ENCODE measurements at regions not wholly inside any gene's neighbourhood (a gene's known extent, or its start where the extent isn't known, plus 50 kb on each side); places are given as distances from the start of the nearest gene placed in this dataset.

DNA sequence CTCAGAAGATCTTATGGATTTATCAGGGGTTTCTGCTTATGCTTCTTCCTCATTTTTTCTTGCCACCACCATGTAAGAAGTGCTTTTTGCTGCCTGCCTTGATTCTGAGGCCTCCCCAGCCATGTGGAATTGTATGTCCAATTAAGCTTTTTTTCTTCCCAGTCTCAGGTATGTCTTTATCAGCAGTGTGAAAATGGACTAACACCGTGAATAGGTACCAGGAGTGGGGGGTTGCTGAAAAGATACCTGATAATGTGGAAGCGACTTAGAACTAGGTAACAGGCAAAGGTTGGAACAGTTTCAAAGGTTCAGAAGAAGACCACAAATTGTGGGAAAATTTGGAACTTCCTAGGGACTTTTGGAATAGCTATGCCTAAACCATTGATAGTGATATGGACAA lies 1222.5 kb upstream of the NUDT12 start:
- Histone ChIP-seq H3K27me3 (no peaks in the 10 kb centered on the region), H3K9me3 (no peaks in the 10 kb centered on the region), H3K27ac (no peak overlapping the region), H3K4me1 (ENCODE audit: control insufficient read depth in 1 of 2, insufficient read depth in 1 of 2, low read depth in 1 of 2, low read length in 1 of 2) (no peaks in the 10 kb centered on the region), H3K4me3 (ENCODE audit: low read depth in 1 of 2, low read length in 1 of 2) (no peak overlapping the region), H3K36me3 (no peaks in the 10 kb centered on the region)
- TF ChIP-seq, protein P1, sequence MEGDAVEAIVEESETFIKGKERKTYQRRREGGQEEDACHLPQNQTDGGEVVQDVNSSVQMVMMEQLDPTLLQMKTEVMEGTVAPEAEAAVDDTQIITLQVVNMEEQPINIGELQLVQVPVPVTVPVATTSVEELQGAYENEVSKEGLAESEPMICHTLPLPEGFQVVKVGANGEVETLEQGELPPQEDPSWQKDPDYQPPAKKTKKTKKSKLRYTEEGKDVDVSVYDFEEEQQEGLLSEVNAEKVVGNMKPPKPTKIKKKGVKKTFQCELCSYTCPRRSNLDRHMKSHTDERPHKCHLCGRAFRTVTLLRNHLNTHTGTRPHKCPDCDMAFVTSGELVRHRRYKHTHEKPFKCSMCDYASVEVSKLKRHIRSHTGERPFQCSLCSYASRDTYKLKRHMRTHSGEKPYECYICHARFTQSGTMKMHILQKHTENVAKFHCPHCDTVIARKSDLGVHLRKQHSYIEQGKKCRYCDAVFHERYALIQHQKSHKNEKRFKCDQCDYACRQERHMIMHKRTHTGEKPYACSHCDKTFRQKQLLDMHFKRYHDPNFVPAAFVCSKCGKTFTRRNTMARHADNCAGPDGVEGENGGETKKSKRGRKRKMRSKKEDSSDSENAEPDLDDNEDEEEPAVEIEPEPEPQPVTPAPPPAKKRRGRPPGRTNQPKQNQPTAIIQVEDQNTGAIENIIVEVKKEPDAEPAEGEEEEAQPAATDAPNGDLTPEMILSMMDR (IDR thresholded peaks at IDR 0.05), result no peak

DNA sequence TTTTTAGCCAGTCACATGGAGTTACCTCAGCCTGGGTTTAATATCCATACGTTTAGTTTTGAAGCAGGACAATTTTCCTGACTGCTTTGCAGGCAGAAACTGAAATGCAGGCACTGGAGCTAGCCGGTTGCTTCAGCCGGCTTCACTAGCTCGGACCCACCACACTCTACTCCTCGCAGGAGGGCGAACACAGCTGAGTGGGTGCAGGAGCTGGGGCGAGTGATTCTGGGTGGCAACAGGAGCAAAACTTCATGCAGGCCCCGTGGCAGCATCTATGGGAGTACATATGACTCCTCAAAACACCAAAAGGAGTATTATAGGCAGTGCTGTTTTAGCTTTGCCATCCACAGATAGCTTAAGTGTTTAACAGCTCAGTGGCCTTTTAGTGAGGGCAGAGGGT lies 1211.8 kb upstream of the NUDT12 start:
- TF ChIP-seq, protein P1 (IDR thresholded peaks at IDR 0.05), result no peak
- Histone ChIP-seq H3K4me3 (ENCODE audit: low read depth in 1 of 2, low read length in 1 of 2) (no peak overlapping the region), H3K9me3 (no peaks in the 10 kb centered on the region), H3K36me3 (no peaks in the 10 kb centered on the region), H3K27ac (no peak overlapping the region), H3K27me3 (no peaks in the 10 kb centered on the region), H3K4me1 (ENCODE audit: control insufficient read depth in 1 of 2, insufficient read depth in 1 of 2, low read depth in 1 of 2, low read length in 1 of 2) (no peaks in the 10 kb centered on the region)

DNA sequence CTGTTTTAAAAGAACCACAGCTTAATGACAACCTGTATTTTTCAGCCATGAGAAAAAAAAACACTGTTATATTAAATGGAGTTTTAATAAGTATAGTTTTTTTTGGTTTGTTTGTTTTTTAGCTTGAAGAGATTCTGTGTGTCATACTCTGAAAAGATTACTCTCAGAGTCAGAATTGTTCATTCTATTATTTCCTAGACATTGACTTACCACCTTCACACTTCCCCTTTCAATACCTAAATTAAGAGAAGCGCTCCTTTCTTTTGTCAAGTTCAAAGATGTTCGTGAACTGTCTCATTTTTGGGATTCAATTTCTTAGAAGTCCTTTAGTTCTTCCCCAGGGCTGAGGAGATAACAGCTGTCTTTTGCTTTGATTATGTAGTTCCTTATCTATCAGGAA lies 1201.6 kb upstream of the NUDT12 start:
- no peak overlapping the region for H3K27ac ChIP-seq
- no peaks in the 10 kb centered on the region for H3K4me1 ChIP-seq (ENCODE audit: control insufficient read depth in 1 of 2, insufficient read depth in 1 of 2, low read depth in 1 of 2, low read length in 1 of 2)
- no peaks in the 10 kb centered on the region for H3K27me3 ChIP-seq
- H3K9me3 ChIP-seq, result no peaks in the 10 kb centered on the region
- TF ChIP-seq, protein P1 (IDR thresholded peaks at IDR 0.05), result no peak
- no peak overlapping the region for H3K4me3 ChIP-seq (ENCODE audit: low read depth in 1 of 2, low read length in 1 of 2)
- H3K36me3 ChIP-seq, result no peaks in the 10 kb centered on the region

DNA sequence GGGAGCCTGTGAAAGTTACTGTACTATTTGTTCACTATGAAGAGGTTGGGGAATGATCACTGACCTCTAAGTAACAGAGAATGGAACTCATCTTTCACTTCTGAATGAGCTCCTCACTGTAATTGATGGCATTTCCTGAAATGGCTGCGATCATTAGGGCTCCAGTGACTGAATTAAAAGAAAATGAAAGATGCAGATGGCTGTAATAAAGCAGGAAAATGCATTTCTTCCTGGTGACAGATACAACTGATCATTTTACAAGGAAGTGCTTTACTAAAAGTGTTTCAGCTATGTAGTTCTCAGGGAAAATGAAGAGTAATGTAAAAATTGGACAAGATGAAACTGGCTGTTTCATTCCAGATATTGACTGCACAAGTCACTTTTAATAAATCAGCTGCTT lies 1200.6 kb upstream of the NUDT12 start:
- no peaks in the 10 kb centered on the region for H3K4me1 ChIP-seq (ENCODE audit: control insufficient read depth in 1 of 2, insufficient read depth in 1 of 2, low read depth in 1 of 2, low read length in 1 of 2)
- H3K36me3 ChIP-seq, result no peaks in the 10 kb centered on the region
- TF ChIP-seq, protein P1 (IDR thresholded peaks at IDR 0.05), result no peak
- no peaks in the 10 kb centered on the region for H3K27me3 ChIP-seq
- no peak overlapping the region for H3K4me3 ChIP-seq (ENCODE audit: low read depth in 1 of 2, low read length in 1 of 2)
- H3K27ac ChIP-seq, result no peak overlapping the region
- H3K9me3 ChIP-seq, result no peaks in the 10 kb centered on the region

DNA sequence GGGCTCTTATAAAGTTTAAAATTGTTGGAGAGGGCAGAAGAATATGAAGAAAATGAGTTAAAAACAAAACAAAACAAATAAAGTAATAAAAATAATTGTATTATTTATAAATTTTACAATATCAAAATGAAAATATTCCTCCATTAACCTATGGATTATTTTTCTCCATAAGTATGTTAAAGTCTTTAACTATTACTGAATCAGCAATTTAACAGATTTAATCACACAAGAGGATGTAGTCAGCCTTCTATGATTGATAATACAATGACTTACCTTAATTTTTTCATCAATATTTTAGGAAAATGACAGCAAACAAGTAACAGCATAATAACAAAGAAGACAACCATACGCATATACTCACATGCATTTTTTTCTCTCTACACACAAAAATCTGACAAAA lies 1195.3 kb upstream of the NUDT12 start:
- Histone ChIP-seq H3K9me3 (no peaks in the 10 kb centered on the region), H3K36me3 (no peaks in the 10 kb centered on the region), H3K27ac (no peak overlapping the region), H3K27me3 (no peaks in the 10 kb centered on the region), H3K4me1 (ENCODE audit: control insufficient read depth in 1 of 2, insufficient read depth in 1 of 2, low read depth in 1 of 2, low read length in 1 of 2) (no peaks in the 10 kb centered on the region), H3K4me3 (ENCODE audit: low read depth in 1 of 2, low read length in 1 of 2) (no peak overlapping the region)
- TF ChIP-seq, protein P1 (IDR thresholded peaks at IDR 0.05), result no peak

DNA sequence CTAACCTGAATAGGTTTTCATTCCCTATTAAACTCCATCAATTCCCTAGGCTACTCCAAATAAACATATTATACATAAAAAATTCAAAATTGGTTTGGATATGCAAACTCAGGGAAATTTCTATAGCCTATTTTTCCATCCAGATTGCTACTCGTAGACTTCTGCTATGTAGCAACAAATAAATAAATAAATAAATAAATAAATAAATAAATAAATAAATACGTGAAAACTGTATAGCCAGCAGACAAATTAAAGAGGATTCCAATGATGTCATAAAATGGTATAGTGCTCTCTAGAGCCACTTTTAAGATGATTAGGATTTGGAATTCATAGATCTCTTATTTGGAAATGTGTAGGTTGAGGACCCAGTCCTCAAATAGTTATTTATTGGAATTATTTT lies 1193.2 kb upstream of the NUDT12 start:
- TF ChIP-seq, protein P1 (IDR thresholded peaks at IDR 0.05), result no peak
- H3K9me3 ChIP-seq, result no peaks in the 10 kb centered on the region
- no peaks in the 10 kb centered on the region for H3K4me1 ChIP-seq (ENCODE audit: control insufficient read depth in 1 of 2, insufficient read depth in 1 of 2, low read depth in 1 of 2, low read length in 1 of 2)
- H3K36me3 ChIP-seq, result no peaks in the 10 kb centered on the region
- H3K27ac ChIP-seq, result no peak overlapping the region
- no peaks in the 10 kb centered on the region for H3K27me3 ChIP-seq
- no peak overlapping the region for H3K4me3 ChIP-seq (ENCODE audit: low read depth in 1 of 2, low read length in 1 of 2)

All from neutrophil (primary cell).